Right lobe of liver (tissue), 4 donors: ENCODE measurements at regions not wholly inside any gene's neighbourhood (a gene's known extent, or its start where the extent isn't known, plus 50 kb on each side); places are given as distances from the start of the nearest gene placed in this dataset.

Experiments
- POLR2A ChIP-seq: fragments of 450-650 bp; IDR thresholded peaks from one replicate; pipeline ENCODE4 v1.6.1; 2017; ENCODE audit warnings: antibody characterized with exemption, mild to moderate bottlenecking
- TF ChIP-seq, protein P1 (sequence below), 4 donors: fragments of 200-600 bp in 3 of 4; fragments of 450-650 bp in 1 of 4; IDR thresholded peaks; one replicate each; pipeline versions ENCODE4 v1.5.1 to v1.8.0; 2016 to 2022; ENCODE audit warnings: antibody characterized with exemption in 4 of 4, mild to moderate bottlenecking in 2 of 4
- donor health status: DM: no; HTN: no; CAD: no.
- donor health status: DM: no; HTN: no; CAD: no.
- donor health status: DM: no; HTN: yes; CAD: no.

DNA sequence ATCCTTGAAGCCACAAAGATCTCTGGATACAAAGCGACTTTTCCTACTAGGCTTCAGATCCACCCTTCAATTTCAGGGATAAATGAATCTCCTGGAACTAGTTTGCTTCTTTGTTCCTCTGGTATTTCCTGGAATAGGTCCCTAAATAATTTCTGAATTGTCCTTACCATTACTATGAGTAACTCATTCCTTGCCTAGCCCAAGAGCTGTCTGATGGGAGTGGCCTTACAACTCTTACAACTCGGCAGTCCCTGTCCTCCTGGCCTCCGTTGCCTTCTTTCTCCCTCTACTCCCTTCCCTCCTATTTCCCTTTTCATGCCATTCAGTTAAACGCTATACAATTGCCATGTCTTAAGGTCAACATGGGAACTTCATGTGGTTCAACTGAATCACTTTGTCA lies 98.2 kb upstream of the FHL2 start:
- TF ChIP-seq, protein P1, sequence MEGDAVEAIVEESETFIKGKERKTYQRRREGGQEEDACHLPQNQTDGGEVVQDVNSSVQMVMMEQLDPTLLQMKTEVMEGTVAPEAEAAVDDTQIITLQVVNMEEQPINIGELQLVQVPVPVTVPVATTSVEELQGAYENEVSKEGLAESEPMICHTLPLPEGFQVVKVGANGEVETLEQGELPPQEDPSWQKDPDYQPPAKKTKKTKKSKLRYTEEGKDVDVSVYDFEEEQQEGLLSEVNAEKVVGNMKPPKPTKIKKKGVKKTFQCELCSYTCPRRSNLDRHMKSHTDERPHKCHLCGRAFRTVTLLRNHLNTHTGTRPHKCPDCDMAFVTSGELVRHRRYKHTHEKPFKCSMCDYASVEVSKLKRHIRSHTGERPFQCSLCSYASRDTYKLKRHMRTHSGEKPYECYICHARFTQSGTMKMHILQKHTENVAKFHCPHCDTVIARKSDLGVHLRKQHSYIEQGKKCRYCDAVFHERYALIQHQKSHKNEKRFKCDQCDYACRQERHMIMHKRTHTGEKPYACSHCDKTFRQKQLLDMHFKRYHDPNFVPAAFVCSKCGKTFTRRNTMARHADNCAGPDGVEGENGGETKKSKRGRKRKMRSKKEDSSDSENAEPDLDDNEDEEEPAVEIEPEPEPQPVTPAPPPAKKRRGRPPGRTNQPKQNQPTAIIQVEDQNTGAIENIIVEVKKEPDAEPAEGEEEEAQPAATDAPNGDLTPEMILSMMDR (IDR thresholded peaks at IDR 0.05): no peak
- TF ChIP-seq POLR2A: no peak
